HL-60 (cell line): ENCODE measurements at regions not wholly inside any gene's neighbourhood (a gene's known extent, or its start where the extent isn't known, plus 50 kb on each side); places are given as distances from the start of the nearest gene placed in this dataset.

ENCODE experiments used
- GABPA ChIP-seq: IDR thresholded peaks from 2 replicates; pipeline ENCODE4 v1.6.1; 2012; ENCODE audit warnings: low read depth
- POLR2AphosphoS5 ChIP-seq: IDR thresholded peaks from 2 replicates; pipeline ENCODE4 v1.6.1; 2012; ENCODE audit warnings: low read depth
- REST ChIP-seq: IDR thresholded peaks from 2 replicates; pipeline ENCODE4 v1.6.1; 2012; ENCODE audit warnings: low read depth; ENCODE audit not compliant: insufficient replicate concordance
- SPI1 ChIP-seq: IDR thresholded peaks from 2 replicates; pipeline ENCODE4 v1.6.1; 2012; ENCODE audit warnings: low read depth, mild to moderate bottlenecking, borderline replicate concordance
- TF ChIP-seq, protein P1 (sequence below): IDR thresholded peaks from one replicate; pipeline ENCODE4 v1.5.1; 2011; ENCODE audit warnings: low read length, control low read depth, inconsistent platforms; ENCODE audit not compliant: insufficient read depth

DNA sequence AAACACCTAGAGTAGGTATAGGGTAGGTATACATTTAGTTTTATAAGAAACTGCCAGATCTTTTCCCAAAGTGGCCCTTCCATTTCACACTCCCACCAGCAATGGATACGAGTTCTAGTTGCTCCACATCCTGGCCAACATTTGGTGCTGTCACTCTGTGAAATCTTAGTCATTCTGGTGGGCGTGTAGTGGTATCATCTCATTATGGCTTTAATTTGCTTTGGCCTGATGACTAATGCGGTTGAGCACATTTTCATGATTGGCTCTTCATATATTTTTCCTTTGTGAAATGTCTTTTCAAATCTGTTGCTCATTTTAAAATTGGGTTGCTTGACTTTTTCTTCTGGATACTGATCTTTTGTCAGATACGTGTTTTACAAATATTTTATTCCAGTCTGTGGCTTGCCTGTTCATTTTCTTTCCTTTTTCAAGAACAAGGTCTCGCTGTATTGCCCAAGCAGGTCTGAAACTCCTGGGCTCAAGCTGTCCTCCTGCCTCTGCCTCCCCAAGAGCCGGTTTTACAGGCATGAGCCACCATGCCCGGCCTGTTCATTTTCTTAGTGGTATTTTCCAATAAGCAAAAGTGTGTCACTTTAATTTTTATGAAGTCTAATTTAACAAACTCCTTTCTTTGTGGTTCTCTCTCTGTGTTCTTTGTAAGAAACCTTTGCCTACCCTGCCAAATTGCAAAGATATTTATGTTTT, 192.4 kb downstream of the SEC14L1 start:
- TF ChIP-seq, protein P1, sequence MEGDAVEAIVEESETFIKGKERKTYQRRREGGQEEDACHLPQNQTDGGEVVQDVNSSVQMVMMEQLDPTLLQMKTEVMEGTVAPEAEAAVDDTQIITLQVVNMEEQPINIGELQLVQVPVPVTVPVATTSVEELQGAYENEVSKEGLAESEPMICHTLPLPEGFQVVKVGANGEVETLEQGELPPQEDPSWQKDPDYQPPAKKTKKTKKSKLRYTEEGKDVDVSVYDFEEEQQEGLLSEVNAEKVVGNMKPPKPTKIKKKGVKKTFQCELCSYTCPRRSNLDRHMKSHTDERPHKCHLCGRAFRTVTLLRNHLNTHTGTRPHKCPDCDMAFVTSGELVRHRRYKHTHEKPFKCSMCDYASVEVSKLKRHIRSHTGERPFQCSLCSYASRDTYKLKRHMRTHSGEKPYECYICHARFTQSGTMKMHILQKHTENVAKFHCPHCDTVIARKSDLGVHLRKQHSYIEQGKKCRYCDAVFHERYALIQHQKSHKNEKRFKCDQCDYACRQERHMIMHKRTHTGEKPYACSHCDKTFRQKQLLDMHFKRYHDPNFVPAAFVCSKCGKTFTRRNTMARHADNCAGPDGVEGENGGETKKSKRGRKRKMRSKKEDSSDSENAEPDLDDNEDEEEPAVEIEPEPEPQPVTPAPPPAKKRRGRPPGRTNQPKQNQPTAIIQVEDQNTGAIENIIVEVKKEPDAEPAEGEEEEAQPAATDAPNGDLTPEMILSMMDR: no peak
- TF ChIP-seq POLR2AphosphoS5 (no peak), SPI1 (no peak), REST (no peak), GABPA (no peak)
